ENCODE measurements at regions not wholly inside any gene's neighbourhood (a gene's known extent, or its start where the extent isn't known, plus 50 kb on each side); places are given as distances from the start of the nearest gene placed in this dataset.
A peak's percentile ranks its signal among the peaks of the same experiment; 100 is the strongest.

- H3K4me3 ChIP-seq (replicated peaks; ENCODE audit: low read depth, low read length): no peak overlapping the region
- TF ChIP-seq CTCF (IDR thresholded peaks at IDR 0.05; ENCODE audit: low read length, missing control alignments): no peak
- no peak for DNase-seq (ENCODE audit: low read depth)
Observed at GRCh38 chr5:159629158-159629557, 287.1 kb upstream of the ADRA1B start.

GRCh38 chr5:159630545-159630944 is 285.7 kb upstream of the ADRA1B start:
- no peak for DNase-seq (ENCODE audit: low read depth)
- H3K4me3 ChIP-seq (replicated peaks; ENCODE audit: low read depth, low read length): no peak overlapping the region
- TF ChIP-seq CTCF (IDR thresholded peaks at IDR 0.05; ENCODE audit: low read length, missing control alignments): no peak

- H3K4me3 ChIP-seq (replicated peaks; ENCODE audit: low read depth, low read length): no peak overlapping the region
- no peak for TF ChIP-seq CTCF (IDR thresholded peaks at IDR 0.05; ENCODE audit: low read length, missing control alignments)
- DNase-seq (ENCODE audit: low read depth): no peak
Observed at GRCh38 chr5:159631001-159631400, 285.3 kb upstream of the ADRA1B start.

GRCh38 chr5:159632866-159633265 is 283.4 kb upstream of the ADRA1B start:
- no peak overlapping the region for H3K4me3 ChIP-seq (replicated peaks; ENCODE audit: low read depth, low read length)
- no peak for TF ChIP-seq CTCF (IDR thresholded peaks at IDR 0.05; ENCODE audit: low read length, missing control alignments)
- DNase-seq (ENCODE audit: low read depth): no peak

- DNase-seq (ENCODE audit: low read depth): no peak
- H3K4me3 ChIP-seq (replicated peaks; ENCODE audit: low read depth, low read length): no peak overlapping the region
- TF ChIP-seq CTCF (IDR thresholded peaks at IDR 0.05; ENCODE audit: low read length, missing control alignments): no peak
Observed at GRCh38 chr5:159638481-159638880, 277.8 kb upstream of the ADRA1B start.

GRCh38 chr5:159638954-159639559 is 277.2 kb upstream of the ADRA1B start:
- TF ChIP-seq CTCF (IDR thresholded peaks at IDR 0.05; ENCODE audit: low read length, missing control alignments): no peak
- H3K4me3 ChIP-seq (replicated peaks; ENCODE audit: low read depth, low read length): no peak overlapping the region
- DNase-seq (ENCODE audit: low read depth): peak; percentile 90

GRCh38 chr5:159639590-159639989 is 276.7 kb upstream of the ADRA1B start:
- TF ChIP-seq CTCF (IDR thresholded peaks at IDR 0.05; ENCODE audit: low read length, missing control alignments): no peak
- DNase-seq (ENCODE audit: low read depth): no peak
- H3K4me3 ChIP-seq (replicated peaks; ENCODE audit: low read depth, low read length): no peak overlapping the region
